Right atrium auricular region (tissue), 2 donors: ENCODE measurements at regions not wholly inside any gene's neighbourhood (a gene's known extent, or its start where the extent isn't known, plus 50 kb on each side); places are given as distances from the start of the nearest gene placed in this dataset.

Experiments
- DNase-seq: peaks from one replicate; pipeline ENCODE4 v3.0.0-alpha.2; 2019; ENCODE audit warnings: low spot score
- H3K27ac ChIP-seq, 2 donors: fragments of 200-600 bp; sonication (generic); 1 replicate in 1 of 2; 2 replicates in 1 of 2; pipeline ENCODE4 v1.5.1; 2016 to 2019
- H3K27me3 ChIP-seq, 2 donors: fragments of 200-600 bp; sonication (generic); one replicate each; pipeline versions ENCODE4 v1.5.1 to v1.6.0; 2017 to 2019
- H3K36me3 ChIP-seq: fragments of 200-600 bp; sonication (generic); one replicate; pipeline ENCODE4 v1.5.1; 2016
- H3K4me1 ChIP-seq, 2 donors: fragments of 200-600 bp; sonication (generic); one replicate each; pipeline versions ENCODE4 v1.5.1 to v1.6.0; 2017 to 2019
- H3K4me3 ChIP-seq, 2 donors: fragments of 200-600 bp; sonication (generic); 1 replicate in 1 of 2; 2 replicates in 1 of 2; pipeline ENCODE4 v1.5.1; 2017 to 2019; ENCODE audit warnings: mild to moderate bottlenecking in 1 of 2, moderate library complexity in 1 of 2
- H3K9me3 ChIP-seq, 2 donors: fragments of 200-600 bp; sonication (generic); one replicate each; pipeline ENCODE4 v1.5.1; 2019
- TF ChIP-seq, protein P1 (sequence below), 2 donors: fragments of 200-600 bp; sonication (generic); IDR thresholded peaks; one replicate each; pipeline ENCODE4 v1.5.1; 2019; ENCODE audit warnings: antibody characterized with exemption in 2 of 2

DNA sequence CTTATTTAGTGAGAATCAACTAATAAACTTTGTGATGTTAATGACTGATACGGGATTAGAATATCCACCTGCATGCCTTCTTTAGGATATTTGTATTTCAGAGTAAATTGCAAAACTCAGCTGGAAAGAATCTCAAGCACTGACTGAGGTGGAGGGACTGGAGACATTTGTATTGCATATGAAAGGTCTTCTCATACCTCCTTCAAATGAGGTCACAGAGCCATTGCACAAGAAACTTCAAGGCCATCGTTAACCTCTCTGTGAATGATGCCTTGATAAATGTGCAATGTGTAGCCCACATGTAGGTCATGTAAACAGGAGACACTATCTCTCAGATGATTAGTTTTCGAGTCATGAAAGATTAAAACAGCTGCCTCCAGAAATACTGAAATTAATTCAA lies 531.7 kb upstream of the PLXNA2 start:
- no peak for DNase-seq
- H3K27ac ChIP-seq, result no peak overlapping the region
- H3K27me3 ChIP-seq, result no peaks in the 10 kb centered on the region
- H3K36me3 ChIP-seq, result no peaks in the 10 kb centered on the region
- TF ChIP-seq, protein P1, sequence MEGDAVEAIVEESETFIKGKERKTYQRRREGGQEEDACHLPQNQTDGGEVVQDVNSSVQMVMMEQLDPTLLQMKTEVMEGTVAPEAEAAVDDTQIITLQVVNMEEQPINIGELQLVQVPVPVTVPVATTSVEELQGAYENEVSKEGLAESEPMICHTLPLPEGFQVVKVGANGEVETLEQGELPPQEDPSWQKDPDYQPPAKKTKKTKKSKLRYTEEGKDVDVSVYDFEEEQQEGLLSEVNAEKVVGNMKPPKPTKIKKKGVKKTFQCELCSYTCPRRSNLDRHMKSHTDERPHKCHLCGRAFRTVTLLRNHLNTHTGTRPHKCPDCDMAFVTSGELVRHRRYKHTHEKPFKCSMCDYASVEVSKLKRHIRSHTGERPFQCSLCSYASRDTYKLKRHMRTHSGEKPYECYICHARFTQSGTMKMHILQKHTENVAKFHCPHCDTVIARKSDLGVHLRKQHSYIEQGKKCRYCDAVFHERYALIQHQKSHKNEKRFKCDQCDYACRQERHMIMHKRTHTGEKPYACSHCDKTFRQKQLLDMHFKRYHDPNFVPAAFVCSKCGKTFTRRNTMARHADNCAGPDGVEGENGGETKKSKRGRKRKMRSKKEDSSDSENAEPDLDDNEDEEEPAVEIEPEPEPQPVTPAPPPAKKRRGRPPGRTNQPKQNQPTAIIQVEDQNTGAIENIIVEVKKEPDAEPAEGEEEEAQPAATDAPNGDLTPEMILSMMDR (IDR thresholded peaks at IDR 0.05), result no peak
- H3K9me3 ChIP-seq, result no peaks in the 10 kb centered on the region
- no peak overlapping the region for H3K4me3 ChIP-seq
- no peaks in the 10 kb centered on the region for H3K4me1 ChIP-seq

DNA sequence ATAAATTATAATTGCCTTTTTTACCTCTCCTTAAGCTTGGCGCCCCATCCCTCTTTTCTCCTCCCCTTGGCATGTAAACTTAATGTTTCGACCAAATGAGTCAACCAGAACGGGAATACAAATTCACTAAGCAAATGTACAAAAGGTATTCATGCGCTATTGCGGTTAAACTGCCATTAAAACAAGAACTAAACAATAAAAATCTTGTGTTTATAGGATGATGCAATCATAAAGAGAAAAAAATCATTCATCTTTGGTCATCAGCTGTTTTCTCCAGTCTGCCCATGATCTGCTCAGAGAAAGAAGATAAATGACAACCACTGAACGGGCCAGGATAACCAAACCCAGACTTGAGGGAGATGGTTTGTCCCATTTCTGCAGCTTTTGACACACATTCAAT lies 534.2 kb upstream of the PLXNA2 start:
- Histone ChIP-seq H3K27ac (no peak overlapping the region), H3K27me3 (no peaks in the 10 kb centered on the region), H3K36me3 (no peaks in the 10 kb centered on the region), H3K4me3 (no peak overlapping the region), H3K9me3 (no peaks in the 10 kb centered on the region), H3K4me1 (no peaks in the 10 kb centered on the region)
- TF ChIP-seq, protein P1 (IDR thresholded peaks at IDR 0.05), result no peak
- no peak for DNase-seq

DNA sequence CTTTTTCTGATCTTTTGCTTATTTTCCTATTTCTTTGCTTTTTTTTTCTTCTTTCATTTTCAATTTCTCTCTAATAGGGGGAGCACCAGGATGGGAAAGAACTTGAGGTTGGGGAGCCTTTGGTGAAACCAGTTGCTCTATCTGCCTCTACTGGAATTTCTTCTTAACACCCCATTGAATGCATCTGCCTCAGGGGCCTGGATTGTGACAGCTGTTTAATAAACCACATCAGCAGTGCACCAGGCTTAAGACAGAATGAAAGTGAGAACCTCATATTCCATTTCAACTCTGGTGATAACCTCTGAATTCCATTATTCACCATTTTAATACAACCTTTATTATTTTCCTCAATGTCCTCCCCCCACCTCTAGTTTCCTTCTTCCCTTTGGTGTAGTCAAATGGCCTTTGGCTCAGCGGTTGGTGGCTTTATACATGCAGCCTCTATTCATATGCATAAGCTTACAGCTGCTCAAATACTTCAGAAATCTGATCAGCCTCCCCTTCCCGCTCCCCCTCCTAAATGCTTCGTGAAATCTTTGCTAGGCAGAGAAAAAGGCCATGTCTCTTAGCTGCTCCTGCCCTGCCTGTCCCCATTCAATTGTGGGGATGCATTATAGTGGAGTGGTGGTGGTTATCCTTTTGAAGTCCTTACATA lies 537.3 kb upstream of the PLXNA2 start:
- no peaks in the 10 kb centered on the region for H3K36me3 ChIP-seq
- no peaks in the 10 kb centered on the region for H3K9me3 ChIP-seq
- no peak for DNase-seq
- H3K4me3 ChIP-seq, result no peak overlapping the region
- H3K27ac ChIP-seq, result no peak overlapping the region
- no peaks in the 10 kb centered on the region for H3K4me1 ChIP-seq
- TF ChIP-seq, protein P1 (IDR thresholded peaks at IDR 0.05), result no peak
- no peaks in the 10 kb centered on the region for H3K27me3 ChIP-seq

DNA sequence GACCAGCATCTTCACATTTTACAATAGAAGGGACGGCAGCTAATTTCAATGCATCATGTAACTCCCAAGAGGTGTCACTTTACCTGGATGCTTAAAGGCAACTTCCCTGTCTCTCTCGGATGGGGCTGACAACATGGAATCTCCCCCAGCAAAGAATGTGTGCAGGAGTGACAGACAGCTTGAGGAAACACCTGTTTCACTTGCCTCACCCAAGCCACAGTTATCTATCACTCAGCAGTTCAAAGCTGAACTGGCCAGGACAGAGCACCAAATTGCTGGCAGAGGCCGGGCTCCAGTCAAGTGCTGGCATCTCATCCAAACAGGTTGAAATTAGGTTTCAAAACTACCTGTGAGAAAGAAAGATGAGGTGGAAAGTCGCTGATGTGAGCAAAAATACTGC lies 538.0 kb upstream of the PLXNA2 start:
- H3K9me3 ChIP-seq, result no peaks in the 10 kb centered on the region
- H3K27me3 ChIP-seq, result no peaks in the 10 kb centered on the region
- TF ChIP-seq, protein P1 (IDR thresholded peaks at IDR 0.05), result no peak
- no peak overlapping the region for H3K27ac ChIP-seq
- no peak for DNase-seq
- no peaks in the 10 kb centered on the region for H3K4me1 ChIP-seq
- H3K36me3 ChIP-seq, result no peaks in the 10 kb centered on the region
- H3K4me3 ChIP-seq, result no peak overlapping the region

DNA sequence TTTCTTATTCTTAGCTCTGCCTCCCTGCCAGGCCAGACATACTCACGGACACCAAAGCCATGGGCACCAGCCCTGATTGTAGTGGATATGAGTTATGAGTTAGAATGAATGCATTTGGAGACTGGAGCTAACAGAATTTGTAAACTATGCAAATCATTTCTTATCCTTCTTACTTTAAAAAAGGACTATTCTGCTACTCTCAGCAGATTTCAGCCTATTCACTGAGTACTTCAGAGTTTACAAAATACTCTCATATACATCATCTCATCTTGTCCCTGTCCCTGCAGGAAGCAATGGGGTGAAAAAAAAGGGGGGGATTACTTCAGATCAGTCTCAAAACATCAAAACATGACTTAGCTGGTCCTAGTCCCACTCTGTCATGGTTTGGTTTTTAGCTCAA lies 541.4 kb upstream of the PLXNA2 start:
- TF ChIP-seq, protein P1 (IDR thresholded peaks at IDR 0.05), result no peak
- Histone ChIP-seq H3K36me3 (no peaks in the 10 kb centered on the region), H3K27ac (no peak overlapping the region), H3K4me1 (no peaks in the 10 kb centered on the region), H3K4me3 (no peak overlapping the region), H3K9me3 (no peaks in the 10 kb centered on the region), H3K27me3 (no peaks in the 10 kb centered on the region)
- no peak for DNase-seq

DNA sequence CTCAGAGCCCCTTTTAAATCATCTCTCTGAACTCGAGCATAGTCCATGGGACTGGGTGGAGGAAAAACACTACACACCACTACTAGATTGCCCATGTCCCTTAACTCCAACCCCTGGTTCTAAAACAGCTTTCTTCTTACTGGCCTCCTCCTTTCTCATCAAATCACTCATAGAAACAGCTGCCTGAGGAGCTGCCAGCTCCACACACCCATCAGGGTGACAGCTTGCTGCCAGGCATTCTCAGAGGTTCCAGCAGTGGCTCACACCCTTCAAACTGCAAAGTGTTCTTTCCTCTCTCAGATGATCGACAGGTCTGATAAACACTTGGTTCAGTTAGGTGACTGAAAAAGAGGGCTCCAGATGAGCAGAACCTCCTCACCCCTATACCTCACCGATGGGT lies 543.0 kb upstream of the PLXNA2 start:
- no peak for DNase-seq
- no peak overlapping the region for H3K27ac ChIP-seq
- H3K9me3 ChIP-seq, result no peaks in the 10 kb centered on the region
- no peaks in the 10 kb centered on the region for H3K36me3 ChIP-seq
- H3K4me1 ChIP-seq, result no peaks in the 10 kb centered on the region
- TF ChIP-seq, protein P1 (IDR thresholded peaks at IDR 0.05), result no peak
- no peaks in the 10 kb centered on the region for H3K27me3 ChIP-seq
- no peak overlapping the region for H3K4me3 ChIP-seq
